ENCODE measurements at regions not wholly inside any gene's neighbourhood (a gene's known extent, or its start where the extent isn't known, plus 50 kb on each side); places are given as distances from the start of the nearest gene placed in this dataset.
"Not testable (repeated sequence)": the region's sequence is repeated elsewhere in the genome, so short reads cannot be mapped to it uniquely, and the experiment has no call there.

DNA sequence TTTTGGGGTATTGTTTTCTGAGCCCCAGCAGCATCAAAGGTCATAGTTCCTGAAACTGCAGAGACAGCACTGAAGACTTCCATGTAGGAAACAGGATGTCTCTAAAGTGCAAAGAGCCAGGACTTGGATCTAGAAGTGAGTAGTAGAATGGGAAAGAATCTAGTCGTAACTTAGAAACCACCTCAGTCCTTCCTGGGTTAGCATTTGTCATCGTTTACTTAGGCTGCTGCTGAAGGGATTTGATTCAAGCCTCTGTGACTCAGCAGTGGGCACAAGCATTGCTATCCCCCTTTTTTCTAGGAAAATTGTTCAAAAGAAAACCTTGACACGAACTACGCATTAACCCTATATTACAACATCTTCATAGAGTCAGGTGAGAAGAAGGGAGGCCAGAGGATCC, 109.1 kb downstream of the FAM72C start:
- H3K9me3 Mint-ChIP-seq (ENCODE audit: unreplicated experiment); BruUV-seq (replicated peaks); POLR2A ChIA-PET; DNase-seq (ENCODE audit: unreplicated experiment); CTCF ChIA-PET; intact Hi-C loops (cut with micrococcal nuclease); H3K36me3 Mint-ChIP-seq (ENCODE audit: insufficient read depth, unreplicated experiment); H3K27ac Mint-ChIP-seq (ENCODE audit: low read depth, unreplicated experiment); H3K4me3 Mint-ChIP-seq (ENCODE audit: unreplicated experiment); H3K4me1 Mint-ChIP-seq (ENCODE audit: insufficient read depth, unreplicated experiment): not testable (repeated sequence)
- peaks cover 13% of the 10 kb centered on the region for H3K27me3 Mint-ChIP-seq (ENCODE audit: insufficient read depth, unreplicated experiment)

DNA sequence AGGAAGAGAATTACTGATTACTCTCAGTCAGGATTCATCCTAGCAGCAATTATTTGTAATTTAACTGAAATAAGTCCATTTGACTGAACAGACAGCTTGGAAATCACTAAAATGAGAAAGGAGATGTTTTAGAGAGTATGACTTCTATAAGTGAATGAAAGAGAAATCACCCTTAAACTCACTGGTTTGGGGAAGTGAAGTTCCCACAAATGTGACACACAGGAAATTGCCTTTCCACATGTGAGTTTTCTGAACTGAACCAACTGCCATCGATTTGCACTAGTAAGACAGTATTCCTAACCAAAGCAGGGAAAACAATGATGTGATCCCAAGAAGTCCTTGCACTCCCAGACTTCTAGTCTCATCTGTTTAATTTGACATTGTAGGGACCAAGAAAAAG, 110.5 kb downstream of the FAM72C start:
- BruUV-seq (replicated peaks); H3K4me1 Mint-ChIP-seq (ENCODE audit: insufficient read depth, unreplicated experiment); CTCF ChIA-PET; H3K4me3 Mint-ChIP-seq (ENCODE audit: unreplicated experiment); DNase-seq (ENCODE audit: unreplicated experiment); H3K27ac Mint-ChIP-seq (ENCODE audit: low read depth, unreplicated experiment); H3K27me3 Mint-ChIP-seq (ENCODE audit: insufficient read depth, unreplicated experiment); POLR2A ChIA-PET; H3K36me3 Mint-ChIP-seq (ENCODE audit: insufficient read depth, unreplicated experiment); H3K9me3 Mint-ChIP-seq (ENCODE audit: unreplicated experiment); intact Hi-C loops (cut with micrococcal nuclease): not testable (repeated sequence)

- H3K27ac Mint-ChIP-seq (ENCODE audit: low read depth, unreplicated experiment); H3K4me1 Mint-ChIP-seq (ENCODE audit: insufficient read depth, unreplicated experiment); H3K36me3 Mint-ChIP-seq (ENCODE audit: insufficient read depth, unreplicated experiment); BruUV-seq (replicated peaks); intact Hi-C loops (cut with micrococcal nuclease); H3K9me3 Mint-ChIP-seq (ENCODE audit: unreplicated experiment); DNase-seq (ENCODE audit: unreplicated experiment); H3K4me3 Mint-ChIP-seq (ENCODE audit: unreplicated experiment); CTCF ChIA-PET; POLR2A ChIA-PET: not testable (repeated sequence)
- peaks cover 17% of the 10 kb centered on the region for H3K27me3 Mint-ChIP-seq (ENCODE audit: insufficient read depth, unreplicated experiment)
Measured at GRCh38 chr1:143855867-143856266, 115.9 kb downstream of the FAM72C start.

DNA sequence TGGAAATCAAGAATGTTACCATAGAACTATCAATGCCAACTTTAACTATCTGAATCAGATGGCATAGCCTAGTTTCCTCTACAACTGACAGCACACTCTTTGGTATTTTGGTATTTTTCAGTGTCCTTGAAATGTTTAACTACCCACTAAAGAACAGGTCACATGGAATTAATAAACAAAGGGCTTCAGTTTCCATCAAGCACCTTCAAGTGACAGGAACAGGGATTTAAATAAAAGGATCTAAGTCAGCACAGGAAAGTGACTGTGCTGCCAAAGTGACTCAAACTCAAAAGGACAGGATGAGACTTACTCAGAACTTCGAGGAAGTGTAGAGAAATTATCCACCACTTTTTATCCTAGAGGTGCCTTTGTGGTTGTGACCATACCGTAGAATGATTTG, 117.7 kb downstream of the FAM72C start:
- BruUV-seq (replicated peaks): not testable (repeated sequence)

GRCh38 chr1:143850637-143851036, 121.1 kb downstream of the FAM72C start:
- H3K36me3 Mint-ChIP-seq (ENCODE audit: insufficient read depth, unreplicated experiment); H3K4me1 Mint-ChIP-seq (ENCODE audit: insufficient read depth, unreplicated experiment); DNase-seq (ENCODE audit: unreplicated experiment); intact Hi-C loops (cut with micrococcal nuclease); H3K27ac Mint-ChIP-seq (ENCODE audit: low read depth, unreplicated experiment); POLR2A ChIA-PET; BruUV-seq (replicated peaks); CTCF ChIA-PET; H3K4me3 Mint-ChIP-seq (ENCODE audit: unreplicated experiment): not testable (repeated sequence)
- Mint-ChIP-seq H3K27me3 (ENCODE audit: insufficient read depth, unreplicated experiment) (peaks cover 17% of the 10 kb centered on the region), H3K9me3 (ENCODE audit: unreplicated experiment) (peaks cover 16% of the 10 kb centered on the region)

More for the DNA sequence above, 117.7 kb downstream of the FAM72C start:
- H3K4me3 Mint-ChIP-seq (ENCODE audit: unreplicated experiment); H3K27ac Mint-ChIP-seq (ENCODE audit: low read depth, unreplicated experiment); H3K4me1 Mint-ChIP-seq (ENCODE audit: insufficient read depth, unreplicated experiment); intact Hi-C loops (cut with micrococcal nuclease); DNase-seq (ENCODE audit: unreplicated experiment); CTCF ChIA-PET; H3K36me3 Mint-ChIP-seq (ENCODE audit: insufficient read depth, unreplicated experiment); POLR2A ChIA-PET: not testable (repeated sequence)
- H3K27me3 Mint-ChIP-seq (ENCODE audit: insufficient read depth, unreplicated experiment): peaks cover 17% of the 10 kb centered on the region
- H3K9me3 Mint-ChIP-seq (ENCODE audit: unreplicated experiment): peaks cover 16% of the 10 kb centered on the region

- peaks cover 16% of the 10 kb centered on the region for H3K9me3 Mint-ChIP-seq (ENCODE audit: unreplicated experiment)
- H3K4me1 Mint-ChIP-seq (ENCODE audit: insufficient read depth, unreplicated experiment); POLR2A ChIA-PET; BruUV-seq (replicated peaks); H3K4me3 Mint-ChIP-seq (ENCODE audit: unreplicated experiment); CTCF ChIA-PET; intact Hi-C loops (cut with micrococcal nuclease); DNase-seq (ENCODE audit: unreplicated experiment); H3K36me3 Mint-ChIP-seq (ENCODE audit: insufficient read depth, unreplicated experiment); H3K27ac Mint-ChIP-seq (ENCODE audit: low read depth, unreplicated experiment): not testable (repeated sequence)
- H3K27me3 Mint-ChIP-seq (ENCODE audit: insufficient read depth, unreplicated experiment): peaks cover 17% of the 10 kb centered on the region
Measured at GRCh38 chr1:143848859-143849258, 122.9 kb downstream of the FAM72C start.

DNA sequence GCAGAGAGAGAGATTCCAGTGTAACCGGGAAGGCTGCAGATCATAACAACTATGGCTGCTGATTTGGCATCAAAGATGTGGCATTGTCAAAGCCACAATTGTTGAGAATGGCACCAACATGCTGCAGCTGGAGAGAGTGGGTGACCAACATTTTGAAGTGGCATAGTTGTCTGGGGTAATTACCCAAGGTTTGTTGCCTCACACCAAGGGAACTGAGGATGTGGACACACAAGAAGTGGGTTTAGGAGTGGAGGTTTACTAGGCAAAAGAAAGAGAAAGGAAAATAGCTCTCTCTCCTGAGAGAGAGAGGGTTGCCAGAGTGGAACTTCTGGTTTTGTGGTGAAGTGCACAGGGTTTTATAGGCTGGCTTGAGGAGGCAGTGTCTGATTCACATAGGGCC, 126.6 kb downstream of the FAM72C start:
- H3K27ac Mint-ChIP-seq (ENCODE audit: low read depth, unreplicated experiment); H3K27me3 Mint-ChIP-seq (ENCODE audit: insufficient read depth, unreplicated experiment); H3K4me3 Mint-ChIP-seq (ENCODE audit: unreplicated experiment); DNase-seq (ENCODE audit: unreplicated experiment); POLR2A ChIA-PET; intact Hi-C loops (cut with micrococcal nuclease); H3K9me3 Mint-ChIP-seq (ENCODE audit: unreplicated experiment); H3K36me3 Mint-ChIP-seq (ENCODE audit: insufficient read depth, unreplicated experiment); CTCF ChIA-PET; BruUV-seq (replicated peaks); H3K4me1 Mint-ChIP-seq (ENCODE audit: insufficient read depth, unreplicated experiment): not testable (repeated sequence)

DNA sequence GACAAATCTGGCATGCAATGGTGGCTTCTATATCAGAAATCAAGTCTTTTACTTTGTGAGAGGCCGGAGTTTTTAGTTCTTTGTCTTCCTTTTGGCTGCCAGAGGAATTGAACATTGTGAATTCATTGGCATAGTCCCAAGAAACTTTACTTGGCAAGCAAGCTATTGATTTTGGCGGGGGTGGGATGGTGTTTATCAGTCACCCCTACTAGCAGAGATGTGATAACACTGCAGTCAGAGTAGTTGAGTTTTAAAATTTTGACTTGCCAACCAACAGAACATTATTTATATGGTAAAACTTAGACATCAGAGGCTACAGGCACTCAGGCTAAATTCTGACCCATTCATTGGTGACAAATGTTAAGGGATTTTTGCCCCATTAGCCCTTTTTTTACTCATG, 129.7 kb downstream of the FAM72C start:
- H3K27me3 Mint-ChIP-seq (ENCODE audit: insufficient read depth, unreplicated experiment); H3K9me3 Mint-ChIP-seq (ENCODE audit: unreplicated experiment); H3K4me3 Mint-ChIP-seq (ENCODE audit: unreplicated experiment); H3K36me3 Mint-ChIP-seq (ENCODE audit: insufficient read depth, unreplicated experiment); H3K4me1 Mint-ChIP-seq (ENCODE audit: insufficient read depth, unreplicated experiment); POLR2A ChIA-PET; CTCF ChIA-PET; H3K27ac Mint-ChIP-seq (ENCODE audit: low read depth, unreplicated experiment); intact Hi-C loops (cut with micrococcal nuclease); BruUV-seq (replicated peaks); DNase-seq (ENCODE audit: unreplicated experiment): not testable (repeated sequence)

GRCh38 chr1:143839182-143839581, 132.6 kb downstream of the FAM72C start:
- BruUV-seq (replicated peaks); H3K36me3 Mint-ChIP-seq (ENCODE audit: insufficient read depth, unreplicated experiment); CTCF ChIA-PET; H3K4me3 Mint-ChIP-seq (ENCODE audit: unreplicated experiment); H3K9me3 Mint-ChIP-seq (ENCODE audit: unreplicated experiment); DNase-seq (ENCODE audit: unreplicated experiment); POLR2A ChIA-PET; H3K4me1 Mint-ChIP-seq (ENCODE audit: insufficient read depth, unreplicated experiment); H3K27ac Mint-ChIP-seq (ENCODE audit: low read depth, unreplicated experiment); intact Hi-C loops (cut with micrococcal nuclease): not testable (repeated sequence)
- H3K27me3 Mint-ChIP-seq (ENCODE audit: insufficient read depth, unreplicated experiment): peaks cover 16% of the 10 kb centered on the region

DNA sequence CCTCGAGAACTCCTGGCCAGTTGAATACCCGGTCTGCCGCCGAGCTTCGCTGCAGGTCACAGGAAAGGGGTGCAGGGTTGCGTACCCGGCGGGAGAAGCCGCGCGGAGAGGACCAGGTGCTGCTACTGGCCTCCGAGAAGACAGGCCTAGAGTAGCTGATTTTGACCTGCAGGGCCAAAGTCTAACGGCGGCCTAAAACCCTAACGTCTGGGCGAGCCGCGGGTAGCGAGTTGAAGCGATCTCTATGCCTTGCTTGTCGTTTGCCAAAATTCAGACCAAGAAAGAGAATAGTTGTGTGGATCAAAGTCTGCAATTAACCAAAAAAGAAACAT, 133.2 kb downstream of the FAM72C start:
- not testable (repeated sequence) for H3K4me1 Mint-ChIP-seq (ENCODE audit: insufficient read depth, unreplicated experiment); H3K4me3 Mint-ChIP-seq (ENCODE audit: unreplicated experiment)

More for the DNA sequence above, 133.2 kb downstream of the FAM72C start:
- intact Hi-C loops (cut with micrococcal nuclease); POLR2A ChIA-PET; H3K9me3 Mint-ChIP-seq (ENCODE audit: unreplicated experiment); CTCF ChIA-PET; DNase-seq (ENCODE audit: unreplicated experiment); H3K36me3 Mint-ChIP-seq (ENCODE audit: insufficient read depth, unreplicated experiment); BruUV-seq (replicated peaks); H3K27ac Mint-ChIP-seq (ENCODE audit: low read depth, unreplicated experiment): not testable (repeated sequence)
- H3K27me3 Mint-ChIP-seq (ENCODE audit: insufficient read depth, unreplicated experiment): peaks cover 16% of the 10 kb centered on the region
